SK-N-SH treated with all-trans-retinoic acid at 6 μM for 48 hours (cell line): ENCODE measurements at regions not wholly inside any gene's neighbourhood (a gene's known extent, or its start where the extent isn't known, plus 50 kb on each side); places are given as distances from the start of the nearest gene placed in this dataset.

Experiments used
- CSDC2 ChIP-seq: fragments of 250-450 bp; sonication (Bioruptor Pico); IDR thresholded peaks from 2 replicates; pipeline ENCODE4 v1.5.0; 2020; ENCODE audit warnings: mild to moderate bottlenecking, moderate library complexity
- PPARA ChIP-seq: fragments of 250-450 bp; sonication (Bioruptor Pico); IDR thresholded peaks from 2 replicates; pipeline ENCODE4 v1.5.0; 2020; ENCODE audit warnings: mild to moderate bottlenecking, borderline replicate concordance
- RARB ChIP-seq: fragments of 250-450 bp; sonication (Bioruptor Pico); IDR thresholded peaks from 2 replicates; pipeline ENCODE4 v1.8.0; 2021; ENCODE audit warnings: mild to moderate bottlenecking, moderate library complexity
- ZNF70 ChIP-seq: fragments of 450-650 bp; formaldehyde crosslinking; IDR thresholded peaks from 2 replicates; pipeline ENCODE4 v1.5.0; 2020; ENCODE audit warnings: mild to moderate bottlenecking, moderate library complexity

DNA sequence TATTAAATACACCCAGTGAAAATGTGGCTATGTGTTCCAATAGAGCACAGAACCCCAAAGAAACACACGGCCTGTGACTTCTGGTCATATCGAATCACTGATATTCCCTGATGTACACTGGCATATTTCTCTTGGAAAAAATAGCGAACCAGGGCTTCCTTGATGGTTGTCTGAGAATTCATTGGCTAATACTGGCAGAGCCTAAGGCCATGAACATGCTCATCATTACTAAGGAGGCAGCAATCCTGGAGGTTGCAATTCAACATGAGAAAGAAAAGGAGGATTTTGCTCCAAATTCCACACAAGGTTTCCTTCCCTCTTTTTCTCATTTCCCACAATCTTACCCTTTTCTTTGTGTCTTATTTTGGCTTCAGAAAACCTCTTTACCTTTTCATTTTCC lies 212.9 kb upstream of the HMGA2 start:
- TF ChIP-seq PPARA (CRISPR knock-in tag) (no peak), RARB (CRISPR knock-in tag) (no peak), ZNF70 (CRISPR knock-in tag) (no peak), CSDC2 (CRISPR knock-in tag) (no peak)
